Ishikawa (cell line): ENCODE measurements at regions not wholly inside any gene's neighbourhood (a gene's known extent, or its start where the extent isn't known, plus 50 kb on each side); places are given as distances from the start of the nearest gene placed in this dataset.

Source experiments
- CEBPB ChIP-seq: IDR thresholded peaks from 2 replicates; pipeline ENCODE4 v1.6.1; 2012
- CREB1 ChIP-seq: IDR thresholded peaks from 2 replicates; pipeline ENCODE4 v1.6.1; 2012; ENCODE audit warnings: low read depth
- EGR1 ChIP-seq: IDR thresholded peaks from 2 replicates; pipeline ENCODE4 v1.6.1; 2012
- EP300 ChIP-seq: IDR thresholded peaks from 2 replicates; pipeline ENCODE4 v1.6.1; 2012; ENCODE audit warnings: borderline replicate concordance
- FOXM1 ChIP-seq: IDR thresholded peaks from 2 replicates; pipeline ENCODE4 v1.6.1; 2012; ENCODE audit warnings: low read depth, borderline replicate concordance
- NFIC ChIP-seq: IDR thresholded peaks from 2 replicates; pipeline ENCODE4 v1.6.1; 2012
- RAD21 ChIP-seq: IDR thresholded peaks from 2 replicates; pipeline ENCODE4 v1.6.1; 2012; ENCODE audit warnings: low read depth
- TAF1 ChIP-seq: IDR thresholded peaks from 2 replicates; pipeline ENCODE4 v1.6.1; 2012; ENCODE audit warnings: low read depth, mild to moderate bottlenecking
- TCF12 ChIP-seq: IDR thresholded peaks from 2 replicates; pipeline ENCODE4 v1.6.1; 2012; ENCODE audit warnings: low read depth
- TEAD4 ChIP-seq: IDR thresholded peaks from 2 replicates; pipeline ENCODE4 v1.6.1; 2012
- YY1 ChIP-seq: IDR thresholded peaks from 2 replicates; pipeline ENCODE4 v1.6.1; 2012; ENCODE audit warnings: low read depth
- ZBTB7A ChIP-seq: IDR thresholded peaks from 2 replicates; pipeline ENCODE4 v1.6.1; 2012; ENCODE audit warnings: low read depth
- TF ChIP-seq, protein P1 (sequence below): IDR thresholded peaks from 2 replicates; pipeline ENCODE4 v1.6.1; 2012
- TF ChIP-seq, protein P2 (sequence below): IDR thresholded peaks from 2 replicates; pipeline ENCODE4 v1.6.1; 2012
- TF ChIP-seq, protein P3 (sequence below): IDR thresholded peaks from 2 replicates; pipeline ENCODE4 v1.6.1; 2012; ENCODE audit warnings: low read depth, mild to moderate bottlenecking

GRCh38 chr3:102980355-102980696 is 545.5 kb downstream of the ZPLD1 start:
- TF ChIP-seq, protein P1, sequence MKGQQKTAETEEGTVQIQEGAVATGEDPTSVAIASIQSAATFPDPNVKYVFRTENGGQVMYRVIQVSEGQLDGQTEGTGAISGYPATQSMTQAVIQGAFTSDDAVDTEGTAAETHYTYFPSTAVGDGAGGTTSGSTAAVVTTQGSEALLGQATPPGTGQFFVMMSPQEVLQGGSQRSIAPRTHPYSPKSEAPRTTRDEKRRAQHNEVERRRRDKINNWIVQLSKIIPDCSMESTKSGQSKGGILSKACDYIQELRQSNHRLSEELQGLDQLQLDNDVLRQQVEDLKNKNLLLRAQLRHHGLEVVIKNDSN: no peak
- no peak for TF ChIP-seq FOXM1
- no peak for TF ChIP-seq TAF1
- no peak for TF ChIP-seq RAD21
- TF ChIP-seq EGR1: no peak
- TF ChIP-seq TEAD4: no peak
- TF ChIP-seq, protein P2, sequence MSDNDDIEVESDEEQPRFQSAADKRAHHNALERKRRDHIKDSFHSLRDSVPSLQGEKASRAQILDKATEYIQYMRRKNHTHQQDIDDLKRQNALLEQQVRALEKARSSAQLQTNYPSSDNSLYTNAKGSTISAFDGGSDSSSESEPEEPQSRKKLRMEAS: no peak
- TF ChIP-seq CREB1: no peak

DNA sequence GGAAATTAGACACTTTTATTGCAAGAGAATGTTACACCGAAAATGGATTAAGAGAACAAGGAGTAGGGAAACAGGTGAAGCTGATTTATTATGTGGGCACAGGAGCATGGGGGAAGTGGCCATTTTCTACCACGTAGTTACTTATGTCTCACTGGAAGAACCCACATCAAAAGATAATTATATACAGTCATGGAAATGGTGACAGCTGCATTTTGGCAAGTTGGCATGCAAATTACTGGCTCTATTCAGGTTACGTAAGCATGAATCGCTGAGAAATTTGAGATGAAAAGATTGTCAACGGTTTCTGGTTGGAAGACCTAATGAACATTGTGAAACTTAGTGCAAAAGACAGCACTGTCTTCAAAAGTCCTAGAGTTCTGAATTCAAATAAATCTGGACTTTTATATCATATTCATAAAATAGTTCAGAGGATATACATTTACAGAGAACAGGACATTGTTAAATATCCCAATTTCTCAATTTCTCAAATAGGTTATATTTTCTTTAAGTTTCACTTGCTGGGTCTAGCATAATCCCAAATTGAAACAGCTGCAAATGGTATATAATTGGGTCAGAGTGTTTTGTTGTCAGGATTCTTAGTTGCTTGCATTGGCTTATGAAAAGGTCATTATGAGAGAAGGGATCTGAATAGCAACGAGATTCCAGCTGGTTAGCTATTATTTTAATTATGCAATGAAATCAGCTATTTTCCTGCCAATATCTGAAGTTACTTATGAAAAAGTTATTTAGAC is 567.8 kb downstream of the ZPLD1 start:
- TF ChIP-seq, protein P2: no peak
- TF ChIP-seq NFIC: no peak
- TF ChIP-seq FOXM1: no peak
- TF ChIP-seq, protein P1: no peak
- TF ChIP-seq TAF1: no peak
- TF ChIP-seq CREB1: no peak
- no peak for TF ChIP-seq EP300
- TF ChIP-seq RAD21: no peak
- no peak for TF ChIP-seq YY1
- TF ChIP-seq TCF12: no peak
- no peak for TF ChIP-seq TEAD4
- TF ChIP-seq, protein P3, sequence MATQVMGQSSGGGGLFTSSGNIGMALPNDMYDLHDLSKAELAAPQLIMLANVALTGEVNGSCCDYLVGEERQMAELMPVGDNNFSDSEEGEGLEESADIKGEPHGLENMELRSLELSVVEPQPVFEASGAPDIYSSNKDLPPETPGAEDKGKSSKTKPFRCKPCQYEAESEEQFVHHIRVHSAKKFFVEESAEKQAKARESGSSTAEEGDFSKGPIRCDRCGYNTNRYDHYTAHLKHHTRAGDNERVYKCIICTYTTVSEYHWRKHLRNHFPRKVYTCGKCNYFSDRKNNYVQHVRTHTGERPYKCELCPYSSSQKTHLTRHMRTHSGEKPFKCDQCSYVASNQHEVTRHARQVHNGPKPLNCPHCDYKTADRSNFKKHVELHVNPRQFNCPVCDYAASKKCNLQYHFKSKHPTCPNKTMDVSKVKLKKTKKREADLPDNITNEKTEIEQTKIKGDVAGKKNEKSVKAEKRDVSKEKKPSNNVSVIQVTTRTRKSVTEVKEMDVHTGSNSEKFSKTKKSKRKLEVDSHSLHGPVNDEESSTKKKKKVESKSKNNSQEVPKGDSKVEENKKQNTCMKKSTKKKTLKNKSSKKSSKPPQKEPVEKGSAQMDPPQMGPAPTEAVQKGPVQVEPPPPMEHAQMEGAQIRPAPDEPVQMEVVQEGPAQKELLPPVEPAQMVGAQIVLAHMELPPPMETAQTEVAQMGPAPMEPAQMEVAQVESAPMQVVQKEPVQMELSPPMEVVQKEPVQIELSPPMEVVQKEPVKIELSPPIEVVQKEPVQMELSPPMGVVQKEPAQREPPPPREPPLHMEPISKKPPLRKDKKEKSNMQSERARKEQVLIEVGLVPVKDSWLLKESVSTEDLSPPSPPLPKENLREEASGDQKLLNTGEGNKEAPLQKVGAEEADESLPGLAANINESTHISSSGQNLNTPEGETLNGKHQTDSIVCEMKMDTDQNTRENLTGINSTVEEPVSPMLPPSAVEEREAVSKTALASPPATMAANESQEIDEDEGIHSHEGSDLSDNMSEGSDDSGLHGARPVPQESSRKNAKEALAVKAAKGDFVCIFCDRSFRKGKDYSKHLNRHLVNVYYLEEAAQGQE: no peak
- TF ChIP-seq EGR1: no peak
- TF ChIP-seq CEBPB: no peak
- no peak for TF ChIP-seq ZBTB7A

DNA sequence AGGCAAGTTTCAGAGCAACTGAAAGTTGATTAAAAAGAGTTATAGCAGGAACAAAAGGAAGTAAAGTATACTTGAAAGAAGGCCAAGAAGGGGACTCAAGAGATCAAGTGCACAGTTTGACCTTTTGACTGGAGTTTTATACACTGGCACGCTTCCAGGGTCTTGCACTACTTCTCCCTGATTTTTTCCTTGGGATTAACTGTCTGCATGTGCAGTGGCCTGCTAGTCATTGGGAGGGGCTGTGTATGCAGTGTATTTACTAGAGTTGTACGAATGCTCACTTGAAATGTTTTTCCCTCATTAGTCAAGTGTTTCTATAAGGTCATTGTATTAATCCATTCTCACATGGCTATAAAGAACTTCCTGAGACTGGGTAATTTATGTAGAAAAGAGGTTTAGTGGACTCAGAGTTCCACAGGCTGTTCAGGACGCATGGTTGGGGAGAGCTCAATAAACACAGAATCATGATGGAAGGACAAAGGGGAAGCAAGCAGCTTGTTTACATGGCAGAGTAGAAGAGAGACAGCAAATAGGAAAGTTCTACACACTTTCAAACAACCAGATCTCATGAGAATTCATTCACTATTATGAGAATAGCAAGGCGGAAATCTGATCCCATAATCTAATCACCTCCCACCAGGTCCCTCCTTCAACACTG is 571.8 kb downstream of the ZPLD1 start:
- TF ChIP-seq NFIC (no peak), RAD21 (no peak), FOXM1 (no peak), TAF1 (no peak), EP300 (no peak), CEBPB (no peak), EGR1 (no peak), TEAD4 (no peak), YY1 (no peak)
- TF ChIP-seq, protein P2: no peak
- TF ChIP-seq, protein P1: no peak

DNA sequence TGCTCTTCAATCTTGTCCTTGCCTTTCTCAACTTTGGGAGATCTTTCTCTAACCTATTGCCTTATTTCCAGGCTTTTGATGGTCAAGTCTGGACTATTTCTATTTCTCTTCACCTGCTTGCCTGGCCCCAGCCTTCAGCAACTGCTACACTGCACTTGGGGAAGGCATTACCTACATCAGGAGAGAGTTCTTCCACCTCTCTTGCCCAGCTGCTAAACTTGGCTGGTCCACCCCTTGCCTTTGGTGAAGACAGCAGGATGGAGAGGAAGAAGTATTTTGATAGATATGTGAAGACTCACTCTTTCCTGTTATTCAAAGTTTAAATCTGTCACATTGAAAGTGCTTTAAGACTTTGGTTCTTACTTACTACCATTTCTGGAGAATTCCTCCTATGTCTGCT is 574.8 kb downstream of the ZPLD1 start:
- TF ChIP-seq, protein P3: no peak

DNA sequence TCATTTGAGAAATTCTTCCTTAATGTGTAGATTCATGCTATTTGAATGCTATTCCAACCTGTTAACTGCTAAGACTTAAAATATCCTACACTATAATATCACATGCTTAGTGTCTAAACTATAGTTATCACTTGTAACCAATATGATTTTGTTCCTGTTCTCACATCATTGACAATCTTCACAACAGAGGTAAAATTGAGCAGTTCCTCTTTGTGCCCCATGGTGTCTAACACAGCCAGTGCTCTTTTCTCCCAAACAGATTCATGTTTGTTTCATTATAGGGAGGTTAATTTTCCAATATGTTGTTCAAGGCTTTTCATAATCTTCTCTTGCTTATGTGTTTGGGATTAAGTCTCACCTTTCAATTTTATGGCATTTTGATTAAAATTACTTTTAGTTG is 591.1 kb downstream of the ZPLD1 start:
- no peak for TF ChIP-seq ZBTB7A
- TF ChIP-seq TAF1: no peak
- TF ChIP-seq TCF12: no peak
- no peak for TF ChIP-seq EP300
- TF ChIP-seq, protein P1: no peak
- TF ChIP-seq TEAD4: no peak
- no peak for TF ChIP-seq NFIC
- TF ChIP-seq YY1: no peak
- TF ChIP-seq CEBPB: no peak
- no peak for TF ChIP-seq CREB1
- TF ChIP-seq FOXM1: no peak
- TF ChIP-seq, protein P3: no peak
- TF ChIP-seq EGR1: no peak
